ENCODE measurements at regions not wholly inside any gene's neighbourhood (a gene's known extent, or its start where the extent isn't known, plus 50 kb on each side); places are given as distances from the start of the nearest gene placed in this dataset.
A peak's percentile ranks its signal among the peaks of the same experiment; 100 is the strongest.
"Not testable (repeated sequence)": the region's sequence is repeated elsewhere in the genome, so short reads cannot be mapped to it uniquely, and the experiment has no call there.

- DNase-seq (ENCODE audit: low read depth), result no peak
Measured at GRCh38 chr22:25281675-25282345, 62.4 kb downstream of the CRYBB2 start.

- DNase-seq (ENCODE audit: low read depth), result no peak
Measured at GRCh38 chr22:25282346-25282670, 62.9 kb downstream of the CRYBB2 start.

DNA sequence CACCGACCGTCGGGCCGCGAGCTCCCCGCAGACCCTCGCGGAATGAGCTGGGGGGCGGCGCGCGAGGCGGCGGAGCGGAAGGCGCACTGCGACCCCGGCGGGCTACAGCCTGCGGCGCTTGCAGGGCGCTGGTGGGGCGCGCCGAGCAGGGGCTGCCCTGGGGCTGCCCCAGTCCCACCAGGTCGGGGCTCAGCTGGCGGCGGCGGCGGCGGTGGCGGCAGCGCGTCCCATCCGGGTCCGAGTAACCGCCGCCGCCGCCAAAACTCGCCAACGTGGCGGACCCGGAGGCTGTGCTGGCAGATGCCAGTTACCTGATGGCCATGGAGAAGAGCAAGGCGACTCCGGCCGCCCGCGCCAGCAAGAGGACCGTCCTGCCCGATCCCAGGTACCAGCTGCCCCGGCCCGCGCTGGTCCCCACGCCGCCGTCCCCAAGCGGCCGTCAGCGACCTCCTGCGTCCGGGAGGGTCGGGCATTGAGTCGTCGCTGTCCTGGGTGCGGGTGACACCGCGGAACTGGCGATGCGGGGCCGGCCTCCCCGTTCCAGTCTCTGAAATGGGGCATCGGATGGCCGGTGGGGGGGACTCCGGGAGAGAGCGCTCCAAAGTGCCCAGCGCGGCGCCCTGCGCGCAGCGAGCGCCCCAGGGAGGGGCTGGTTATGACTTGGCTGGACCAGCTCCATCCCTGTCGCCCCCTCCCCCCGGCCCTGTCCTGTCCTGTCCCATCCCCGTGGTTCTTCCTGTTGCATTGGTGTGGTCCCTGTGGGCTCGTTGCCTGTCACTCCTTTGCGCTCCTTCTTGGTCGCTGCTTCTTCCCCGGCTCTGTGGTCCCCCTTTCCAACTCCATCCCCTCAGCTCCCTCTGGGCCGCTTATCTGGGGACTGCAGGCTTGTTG is 63.5 kb downstream of the CRYBB2 start:
- no peak for DNase-seq (ENCODE audit: low read depth)

GRCh38 chr22:25288481-25288880 is 69.0 kb downstream of the CRYBB2 start:
- not testable (repeated sequence) for DNase-seq (ENCODE audit: low read depth)

DNA sequence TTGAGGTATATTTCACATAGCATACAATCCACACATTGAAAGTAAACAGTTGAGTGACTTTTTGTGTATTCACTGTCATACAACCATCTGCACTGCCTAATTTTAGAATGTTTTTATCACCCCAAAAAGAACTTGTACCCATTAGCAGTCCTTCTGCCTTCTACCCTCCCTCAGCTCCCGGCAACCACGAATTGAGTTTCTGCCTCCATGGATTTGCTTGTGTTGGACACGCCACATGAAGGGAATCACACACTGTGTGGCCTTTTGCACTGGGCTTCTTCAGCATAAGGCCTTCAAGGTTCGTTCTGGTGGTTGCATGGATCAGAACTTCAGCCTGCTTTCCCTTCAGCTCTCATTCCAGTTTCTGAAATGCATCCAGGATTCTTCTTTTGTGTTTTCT is 82.5 kb downstream of the CRYBB2 start:
- DNase-seq (ENCODE audit: low read depth), result not testable (repeated sequence)

DNA sequence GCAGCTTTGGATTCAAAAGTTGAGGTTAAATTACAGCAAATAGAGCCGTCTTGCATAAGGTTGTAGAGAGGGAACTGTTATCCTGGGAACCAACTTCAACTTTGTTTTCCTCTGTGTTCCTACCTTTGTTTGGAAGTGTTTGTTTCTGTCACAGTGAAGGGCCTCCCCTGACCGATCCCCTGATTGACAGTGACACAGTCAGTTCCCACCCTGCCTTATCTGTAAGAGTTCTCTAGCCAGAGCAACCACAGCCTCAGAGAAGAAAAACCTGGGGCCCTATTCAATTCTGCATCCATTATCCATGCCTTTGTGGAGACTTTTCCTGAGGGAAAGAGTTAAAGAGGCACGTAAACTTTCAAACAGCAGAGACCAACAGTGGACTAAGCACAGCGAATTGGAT is 90.1 kb downstream of the CRYBB2 start:
- DNase-seq (ENCODE audit: low read depth), result not testable (repeated sequence)

GRCh38 chr22:25311924-25312323 is 92.5 kb downstream of the CRYBB2 start:
- not testable (repeated sequence) for DNase-seq (ENCODE audit: low read depth)

DNA sequence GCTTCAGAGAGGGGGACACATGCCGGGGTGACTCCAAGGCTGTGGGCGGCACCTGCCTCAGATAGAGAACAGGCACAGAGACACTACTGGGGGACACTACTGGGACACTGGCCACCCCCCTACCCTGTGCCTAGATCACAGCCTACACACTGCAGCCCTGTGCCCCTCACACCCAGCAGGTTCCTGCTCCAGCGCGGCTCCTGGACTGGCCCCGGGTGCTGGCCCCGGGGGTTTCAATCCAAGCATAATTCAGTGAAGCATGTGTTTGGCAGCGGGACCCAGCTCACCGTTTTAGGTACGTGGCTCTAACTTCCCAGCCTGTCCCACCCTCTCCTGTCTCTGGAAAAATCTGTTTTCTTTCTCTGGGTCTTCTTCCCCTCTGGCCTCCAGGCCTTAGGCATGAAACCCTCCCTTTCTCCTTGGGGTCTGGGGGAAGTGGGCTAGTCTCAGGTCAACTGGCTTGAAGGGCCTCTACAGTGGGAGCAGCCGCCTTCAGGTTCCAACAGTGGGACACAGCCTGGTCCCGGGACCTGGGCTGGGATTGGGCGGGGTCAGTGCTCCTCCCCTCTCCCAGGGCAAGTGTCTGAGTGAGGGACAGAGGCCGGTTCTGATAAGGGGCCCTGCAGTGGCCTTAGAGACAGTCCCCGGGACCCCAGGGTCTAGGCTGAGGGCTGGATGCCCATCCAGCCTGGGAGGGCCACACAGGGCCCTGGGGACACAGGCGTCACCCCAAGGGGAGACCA is 98.8 kb downstream of the CRYBB2 start:
- DNase-seq (ENCODE audit: low read depth), result no peak

GRCh38 chr22:25327018-25327755 is 107.7 kb downstream of the CRYBB2 start:
- no peak for DNase-seq (ENCODE audit: low read depth)

DNA sequence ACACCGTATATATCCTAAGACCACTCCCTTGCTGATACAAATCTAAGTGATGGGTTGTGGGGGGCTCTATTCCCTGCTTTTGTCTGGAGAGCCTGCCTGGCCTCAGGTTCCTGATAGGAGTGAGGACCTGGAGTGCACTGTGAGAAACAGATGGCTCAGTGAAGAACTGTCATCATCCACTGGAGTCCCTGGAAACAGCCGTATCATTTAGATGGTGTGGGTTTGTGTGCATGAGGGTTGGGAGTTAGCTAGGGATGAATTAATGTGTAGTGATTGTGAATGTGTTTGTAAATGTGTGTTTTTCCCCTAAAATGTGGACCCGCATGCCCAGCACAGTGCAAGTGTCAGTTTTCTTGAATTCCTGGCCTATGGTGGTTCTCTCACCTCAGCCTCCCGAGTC is 111.6 kb downstream of the CRYBB2 start:
- no peak for DNase-seq (ENCODE audit: low read depth)

- not testable (repeated sequence) for DNase-seq (ENCODE audit: low read depth)
Measured at GRCh38 chr22:25331911-25332310, 112.5 kb downstream of the CRYBB2 start.

DNA sequence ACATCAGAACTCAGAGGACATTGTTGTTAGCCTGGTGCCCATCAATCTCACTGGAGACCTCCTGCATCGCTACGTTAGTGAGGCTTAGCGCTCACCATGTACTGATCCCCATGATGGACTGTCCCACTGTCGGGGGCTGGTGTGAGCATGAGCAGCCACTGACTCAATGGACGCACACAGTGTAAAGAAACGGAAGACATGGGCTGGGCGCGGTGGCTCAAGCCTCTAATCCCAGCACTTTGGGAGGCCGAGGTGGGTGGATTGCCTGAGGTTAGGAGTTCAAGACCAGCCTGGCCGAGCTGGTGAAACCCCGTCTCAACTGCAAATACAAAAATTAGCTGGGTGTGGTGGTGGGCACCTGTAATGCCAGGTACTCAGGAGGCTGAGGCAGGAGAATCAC is 112.9 kb downstream of the CRYBB2 start:
- no peak for DNase-seq (ENCODE audit: low read depth)

- DNase-seq (ENCODE audit: low read depth), result peak; percentile 9
Measured at GRCh38 chr22:25334162-25334490, 114.7 kb downstream of the CRYBB2 start.

DNA sequence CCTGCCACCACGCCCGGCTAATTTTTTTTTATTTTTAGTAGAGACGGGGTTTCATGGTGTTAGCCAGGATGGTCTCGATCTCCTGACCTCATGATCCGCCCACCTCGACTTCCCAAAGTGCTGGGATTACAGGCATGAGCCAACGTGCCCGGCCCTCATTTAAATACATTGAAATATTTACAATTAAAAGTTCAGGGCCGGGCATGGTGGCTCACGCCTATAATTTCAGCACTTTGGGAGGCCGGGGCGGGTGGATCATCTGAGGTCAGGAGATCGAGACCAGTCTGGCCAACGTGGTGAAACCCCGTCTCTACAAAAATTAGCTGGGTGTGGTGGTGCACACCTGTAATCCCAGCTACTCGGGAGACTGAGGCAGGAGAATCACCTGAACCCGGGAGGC is 115.2 kb downstream of the CRYBB2 start:
- DNase-seq (ENCODE audit: low read depth), result not testable (repeated sequence)

DNA sequence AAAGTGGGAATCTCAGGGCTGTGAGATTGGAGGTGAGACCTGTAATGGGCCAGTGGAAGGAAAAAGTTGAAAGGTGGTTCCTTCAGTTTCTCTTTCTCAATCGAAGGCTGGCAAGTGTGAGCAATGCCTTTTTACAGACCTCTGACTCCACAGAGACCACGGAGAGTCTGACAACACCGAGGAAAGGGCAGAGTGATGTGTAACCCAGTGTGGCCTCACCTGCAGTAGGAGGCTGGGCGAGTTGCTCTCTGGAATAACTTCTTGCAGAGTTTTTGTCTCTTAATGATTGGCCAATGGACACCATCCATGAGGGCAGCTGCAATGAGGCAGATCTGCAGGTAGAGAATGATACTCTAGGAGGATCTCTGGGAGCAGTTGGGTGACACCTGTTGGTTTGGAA is 115.8 kb downstream of the CRYBB2 start:
- not testable (repeated sequence) for DNase-seq (ENCODE audit: low read depth)

GRCh38 chr22:25340536-25340935 is 121.1 kb downstream of the CRYBB2 start:
- DNase-seq (ENCODE audit: low read depth), result not testable (repeated sequence)

DNA sequence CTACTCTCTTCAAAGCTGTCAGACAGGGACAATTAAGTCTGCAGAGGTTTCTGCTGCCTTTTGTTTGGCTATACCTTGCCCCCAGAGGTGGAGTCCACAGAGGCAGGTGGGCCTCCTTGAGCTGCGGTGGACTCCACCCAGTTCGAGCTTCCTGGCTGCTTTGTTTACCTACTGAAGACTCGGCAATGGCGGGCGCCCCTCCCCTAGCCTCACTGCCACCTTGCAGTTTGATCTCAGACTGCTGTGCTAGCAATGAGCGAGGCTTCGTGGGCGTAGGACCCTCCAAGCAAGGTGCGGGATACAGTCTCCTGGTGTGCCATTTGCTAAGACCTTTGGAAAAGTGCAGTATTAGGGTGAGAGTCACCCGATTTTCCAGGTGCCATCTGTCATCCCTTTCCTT is 124.9 kb downstream of the CRYBB2 start:
- DNase-seq (ENCODE audit: low read depth), result not testable (repeated sequence)

DNA sequence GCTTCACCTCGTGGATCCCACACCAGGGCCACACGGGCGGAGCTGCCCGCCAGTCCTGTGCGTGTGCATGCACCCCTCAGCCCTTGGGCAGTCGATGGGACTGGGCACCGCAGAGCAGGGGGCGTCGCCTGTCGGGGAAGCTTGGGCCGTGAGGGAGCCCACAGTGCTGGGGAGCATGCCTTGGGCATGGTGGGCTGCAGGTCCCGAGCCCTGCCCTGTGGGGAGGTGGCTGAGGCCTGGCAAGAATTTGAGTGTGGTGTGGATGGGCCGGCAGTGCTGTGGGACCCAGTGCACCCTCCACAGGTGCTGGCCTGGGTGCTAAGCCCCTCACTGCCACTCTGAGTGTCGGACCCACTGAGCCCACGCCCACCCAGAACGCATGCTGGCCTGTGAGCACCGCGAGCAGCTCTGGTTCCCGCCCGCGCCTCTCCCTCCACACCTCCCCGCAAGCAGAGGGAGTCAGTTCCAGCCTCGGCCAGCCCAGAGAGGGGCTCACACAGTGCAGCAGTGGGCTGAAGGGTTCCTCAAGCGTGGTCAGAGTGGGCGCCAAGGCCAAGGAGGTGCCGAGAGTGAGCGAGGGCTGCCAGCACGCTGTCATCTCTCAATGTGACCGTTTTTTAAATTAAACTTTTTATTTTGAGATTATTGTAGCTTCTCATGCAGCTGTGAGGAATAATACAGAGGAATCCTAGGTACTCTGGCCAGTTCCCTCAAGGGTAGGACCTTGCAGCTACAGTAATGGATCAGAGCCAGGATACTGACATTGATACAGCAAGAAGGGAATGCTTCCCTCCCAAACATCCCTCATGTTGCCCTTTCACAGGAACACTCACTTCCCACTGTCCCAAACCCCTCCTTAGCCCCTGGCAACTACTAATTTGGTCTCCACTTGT is 127.7 kb downstream of the CRYBB2 start:
- no peak for DNase-seq (ENCODE audit: low read depth)

DNA sequence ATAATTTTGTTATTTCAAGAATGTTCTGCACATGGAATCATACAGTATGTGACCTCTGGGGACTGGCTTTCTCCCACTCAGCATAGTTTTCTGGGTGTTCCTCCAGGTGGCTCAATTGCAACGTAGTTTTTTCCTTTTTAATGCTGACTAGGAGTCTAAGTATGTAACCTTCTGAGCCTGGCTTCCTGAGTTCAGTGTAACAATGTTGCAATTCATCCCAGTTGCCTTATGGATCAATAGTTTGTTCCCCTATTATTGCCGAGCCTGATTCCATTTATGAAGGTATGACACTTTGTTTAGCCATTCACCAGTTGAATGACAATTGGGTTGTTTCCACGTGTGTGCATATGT is 128.3 kb downstream of the CRYBB2 start:
- no peak for DNase-seq (ENCODE audit: low read depth)

DNA sequence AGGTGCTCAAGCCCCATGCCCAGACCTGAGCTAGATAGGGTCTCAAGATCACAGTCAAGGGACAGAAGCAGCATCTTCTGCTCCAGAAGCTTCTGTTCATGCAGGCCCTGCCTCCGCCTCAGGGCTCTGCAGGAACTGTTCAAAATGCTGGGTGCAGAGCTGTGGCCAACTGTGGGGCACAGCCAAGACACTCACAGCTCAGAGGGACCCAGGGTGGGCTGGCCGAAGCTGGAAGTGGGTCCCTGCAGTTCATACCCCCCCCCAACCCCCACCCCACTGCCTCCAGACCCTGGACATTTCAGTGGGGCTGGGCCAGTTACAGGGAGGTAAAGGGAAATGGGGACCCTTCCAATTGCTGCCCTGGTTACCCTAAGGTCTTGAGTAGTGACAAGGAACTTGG is 129.0 kb downstream of the CRYBB2 start:
- DNase-seq (ENCODE audit: low read depth), result no peak

- DNase-seq (ENCODE audit: low read depth), result not testable (repeated sequence)
Measured at GRCh38 chr22:25348996-25349395, 129.6 kb downstream of the CRYBB2 start.

Measured in stimulated activated CD4-positive, alpha-beta T cell treated with anti-CD3 and anti-CD28 coated beads, Interleukin-2, amount 100 ng/mL, for 4 hours (primary cell).